GM21619 (cell line): ENCODE measurements at regions not wholly inside any gene's neighbourhood (a gene's known extent, or its start where the extent isn't known, plus 50 kb on each side); places are given as distances from the start of the nearest gene placed in this dataset.
"Not testable (repeated sequence)": the region's sequence is repeated elsewhere in the genome, so short reads cannot be mapped to it uniquely, and the experiment has no call there.

Experiments
- ATAC-seq: cut with Tn5 transposase; IDR thresholded peaks from one replicate; pipeline ENCODE4 v1.9.1; 2021; ENCODE audit not compliant: unreplicated experiment

GRCh38 chr9:87392086-87392485, 105.6 kb upstream of the DAPK1 start:
- no peak for ATAC-seq

- ATAC-seq: no peak
Measured at GRCh38 chr9:87393706-87394230, 103.9 kb upstream of the DAPK1 start.

GRCh38 chr9:87395804-87396479, 101.7 kb upstream of the DAPK1 start:
- ATAC-seq: no peak

- ATAC-seq: no peak
Measured at GRCh38 chr9:87401681-87402080, 96.0 kb upstream of the DAPK1 start.

- no peak for ATAC-seq
Measured at GRCh38 chr9:87402537-87402936, 95.1 kb upstream of the DAPK1 start.

- no peak for ATAC-seq
Measured at GRCh38 chr9:87405677-87406542, 91.8 kb upstream of the DAPK1 start.

- ATAC-seq: no peak
Measured at GRCh38 chr9:87406543-87407166, 91.0 kb upstream of the DAPK1 start.

GRCh38 chr9:87410047-87411005, 87.3 kb upstream of the DAPK1 start:
- not testable (repeated sequence) for ATAC-seq

- ATAC-seq: no peak
Measured at GRCh38 chr9:87420884-87421283, 76.8 kb upstream of the DAPK1 start.

- ATAC-seq: no peak
Measured at GRCh38 chr9:87421734-87422133, 75.9 kb upstream of the DAPK1 start.

- ATAC-seq: no peak
Measured at GRCh38 chr9:87422999-87423398, 74.7 kb upstream of the DAPK1 start.

GRCh38 chr9:87423885-87424284, 73.8 kb upstream of the DAPK1 start:
- ATAC-seq: not testable (repeated sequence)

- no peak for ATAC-seq
Measured at GRCh38 chr9:87425202-87425601, 72.5 kb upstream of the DAPK1 start.

- ATAC-seq: no peak
Measured at GRCh38 chr9:87427851-87428506, 69.7 kb upstream of the DAPK1 start.

GRCh38 chr9:87428659-87429058, 69.0 kb upstream of the DAPK1 start:
- ATAC-seq: no peak

GRCh38 chr9:87431837-87432236, 65.8 kb upstream of the DAPK1 start:
- ATAC-seq: no peak

GRCh38 chr9:87433853-87434252, 63.8 kb upstream of the DAPK1 start:
- no peak for ATAC-seq

GRCh38 chr9:87434366-87434765, 63.3 kb upstream of the DAPK1 start:
- no peak for ATAC-seq

- no peak for ATAC-seq
Measured at GRCh38 chr9:87435189-87435880, 62.3 kb upstream of the DAPK1 start.
